ENCODE measurements at regions not wholly inside any gene's neighbourhood (a gene's known extent, or its start where the extent isn't known, plus 50 kb on each side); places are given as distances from the start of the nearest gene placed in this dataset.
A peak's percentile ranks its signal among the peaks of the same experiment; 100 is the strongest.

DNA sequence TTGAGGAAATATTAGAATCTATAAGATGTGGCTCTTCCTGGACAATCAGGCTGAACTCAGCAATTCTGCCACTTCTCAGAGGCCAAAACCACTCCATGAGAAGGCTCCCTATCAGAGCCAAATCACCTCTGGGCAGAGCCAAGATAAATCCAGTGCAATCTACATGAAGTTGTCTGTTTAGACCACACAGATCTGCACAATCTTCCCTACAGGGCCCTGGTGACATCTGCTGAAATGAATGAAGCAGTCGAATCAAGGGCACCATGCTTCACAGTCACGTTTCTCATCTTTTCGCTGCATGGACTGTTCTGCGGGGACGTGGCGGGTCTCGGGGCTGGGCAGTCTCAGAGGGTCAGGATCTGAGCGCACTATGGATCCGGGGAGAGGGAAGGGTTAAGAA, 60.1 kb upstream of the CD93 start:
- DNase-seq (ENCODE audit: low read depth in 1 of 2, low spot score in 1 of 2), result no peak
- no peak overlapping the region for H3K4me2 ChIP-seq
- no peak overlapping the region for H3K27ac ChIP-seq

DNA sequence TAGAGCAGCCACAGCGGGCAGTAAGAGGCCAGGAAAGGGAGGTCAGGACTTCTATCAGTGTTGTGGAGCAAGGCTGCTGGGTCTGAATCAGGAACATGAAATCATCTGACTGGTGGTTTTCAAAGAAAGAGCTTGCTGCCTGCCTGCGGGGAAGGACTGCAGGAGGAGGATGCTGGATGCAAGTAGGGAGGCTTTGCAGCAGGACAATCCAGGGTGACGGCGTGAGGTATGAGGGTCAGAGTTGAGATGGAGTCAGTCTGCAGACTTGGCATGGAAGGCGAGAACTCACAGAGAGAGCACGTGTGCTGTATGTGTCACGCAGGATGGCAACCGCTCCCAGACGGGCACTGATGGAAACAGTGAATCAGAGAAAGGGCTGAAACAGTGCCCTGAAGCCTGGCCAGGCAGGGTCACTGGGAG, 59.2 kb upstream of the CD93 start:
- CTCF ChIA-PET, result interaction anchor here (1.1 to 2.4 kb wide), 3 partner anchors 34 to 195 kb away, joined by 3 to 7 read pairs (median 4); no protein-coding TSS in a partner anchor
- Histone ChIP-seq H3K4me3 (no peak overlapping the region), H3K9me3 (no peaks in the 10 kb centered on the region), H3K27ac (0 out of 6 replicates have a peak overlapping the region, but pooled peaks of 1 of the 2 experiments have one; percentile 5), H3K4me2 (no peak overlapping the region), H3K4me1 (peaks cover 29% of the 10 kb centered on the region)
- no peak for DNase-seq (ENCODE audit: low read depth in 1 of 2, low spot score in 1 of 2)
- no peak for TF ChIP-seq POLR2A (IDR thresholded peaks at IDR 0.05; ENCODE audit: low read length)
- TF ChIP-seq, protein P1, sequence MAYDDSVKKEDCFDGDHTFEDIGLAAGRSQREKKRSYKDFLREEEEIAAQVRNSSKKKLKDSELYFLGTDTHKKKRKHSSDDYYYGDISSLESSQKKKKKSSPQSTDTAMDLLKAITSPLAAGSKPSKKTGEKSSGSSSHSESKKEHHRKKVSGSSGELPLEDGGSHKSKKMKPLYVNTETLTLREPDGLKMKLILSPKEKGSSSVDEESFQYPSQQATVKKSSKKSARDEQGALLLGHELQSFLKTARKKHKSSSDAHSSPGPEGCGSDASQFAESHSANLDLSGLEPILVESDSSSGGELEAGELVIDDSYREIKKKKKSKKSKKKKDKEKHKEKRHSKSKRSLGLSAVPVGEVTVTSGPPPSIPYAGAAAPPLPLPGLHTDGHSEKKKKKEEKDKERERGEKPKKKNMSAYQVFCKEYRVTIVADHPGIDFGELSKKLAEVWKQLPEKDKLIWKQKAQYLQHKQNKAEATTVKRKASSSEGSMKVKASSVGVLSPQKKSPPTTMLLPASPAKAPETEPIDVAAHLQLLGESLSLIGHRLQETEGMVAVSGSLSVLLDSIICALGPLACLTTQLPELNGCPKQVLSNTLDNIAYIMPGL (CRISPR knock-in tag; IDR thresholded peaks at IDR 0.05; ENCODE audit: borderline replicate concordance), result no peak
- TF ChIP-seq, protein P2, sequence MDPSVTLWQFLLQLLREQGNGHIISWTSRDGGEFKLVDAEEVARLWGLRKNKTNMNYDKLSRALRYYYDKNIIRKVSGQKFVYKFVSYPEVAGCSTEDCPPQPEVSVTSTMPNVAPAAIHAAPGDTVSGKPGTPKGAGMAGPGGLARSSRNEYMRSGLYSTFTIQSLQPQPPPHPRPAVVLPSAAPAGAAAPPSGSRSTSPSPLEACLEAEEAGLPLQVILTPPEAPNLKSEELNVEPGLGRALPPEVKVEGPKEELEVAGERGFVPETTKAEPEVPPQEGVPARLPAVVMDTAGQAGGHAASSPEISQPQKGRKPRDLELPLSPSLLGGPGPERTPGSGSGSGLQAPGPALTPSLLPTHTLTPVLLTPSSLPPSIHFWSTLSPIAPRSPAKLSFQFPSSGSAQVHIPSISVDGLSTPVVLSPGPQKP (IDR thresholded peaks at IDR 0.05; ENCODE audit: low read depth, low read length), result no peak
- TF ChIP-seq HOXB13 (CRISPR knock-in tag; IDR thresholded peaks at IDR 0.05; ENCODE audit: low read depth), result no peak
- no peak for TF ChIP-seq CHD4 (IDR thresholded peaks at IDR 0.05; ENCODE audit: borderline replicate concordance)
- no peak for TF ChIP-seq FOSL2 (IDR thresholded peaks at IDR 0.05)
- no peak for TF ChIP-seq FOSL2 (CRISPR knock-in tag; IDR thresholded peaks at IDR 0.05)
- no peak for TF ChIP-seq CBX2 (IDR thresholded peaks at IDR 0.05; ENCODE audit: borderline replicate concordance, low read depth)
- no peak for FAIRE-seq
- POLR2A ChIA-PET, result no interaction called here
- ATAC-seq, result no peak
- WGBS (ENCODE audit: missing lambda C conversion rate), result 92% methylated on average over 9 of the region's 9 CpGs

More for the DNA sequence above, 60.1 kb upstream of the CD93 start:
- Histone ChIP-seq H3K9me3 (no peaks in the 10 kb centered on the region), H3K4me1 (peaks cover 29% of the 10 kb centered on the region), H3K4me3 (no peak overlapping the region)
- ChIA-PET CTCF (interaction anchor here (2.4 kb wide), 1 partner anchor 96 kb away, joined by 7 read pairs; no protein-coding TSS in a partner anchor), POLR2A (no interaction called here)
- no peak for FAIRE-seq
- no peak for ATAC-seq
- TF ChIP-seq RFX5 (IDR thresholded peaks at IDR 0.05) (no peak), PHF8 (IDR thresholded peaks at IDR 0.05; ENCODE audit: borderline replicate concordance, low read depth) (no peak), JUNB (IDR thresholded peaks at IDR 0.05) (no peak), HOXB5 (CRISPR knock-in tag; IDR thresholded peaks at IDR 0.05) (no peak), MAZ (IDR thresholded peaks at IDR 0.05; ENCODE audit: borderline replicate concordance, low read depth, low read length) (no peak), TFCP2L1 (CRISPR knock-in tag; IDR thresholded peaks at IDR 0.05) (no peak), EHMT2 (IDR thresholded peaks at IDR 0.05; ENCODE audit: low read depth) (no peak), FOSL2 (IDR thresholded peaks at IDR 0.05) (no peak), FOSL2 (CRISPR knock-in tag; IDR thresholded peaks at IDR 0.05) (no peak), NR3C1 (IDR thresholded peaks at IDR 0.05) (no peak), RCOR1 (IDR thresholded peaks at IDR 0.05; ENCODE audit: low read depth, low read length) (no peak), POLR2AphosphoS2 (conservative IDR thresholded peaks at IDR 0.05; ENCODE audit: low read length) (no peak)
- TF ChIP-seq, protein P3, sequence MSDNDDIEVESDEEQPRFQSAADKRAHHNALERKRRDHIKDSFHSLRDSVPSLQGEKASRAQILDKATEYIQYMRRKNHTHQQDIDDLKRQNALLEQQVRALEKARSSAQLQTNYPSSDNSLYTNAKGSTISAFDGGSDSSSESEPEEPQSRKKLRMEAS (IDR thresholded peaks at IDR 0.05), result no peak
- WGBS (ENCODE audit: missing lambda C conversion rate), result 94% methylated on average over 9 of the region's 9 CpGs

DNA sequence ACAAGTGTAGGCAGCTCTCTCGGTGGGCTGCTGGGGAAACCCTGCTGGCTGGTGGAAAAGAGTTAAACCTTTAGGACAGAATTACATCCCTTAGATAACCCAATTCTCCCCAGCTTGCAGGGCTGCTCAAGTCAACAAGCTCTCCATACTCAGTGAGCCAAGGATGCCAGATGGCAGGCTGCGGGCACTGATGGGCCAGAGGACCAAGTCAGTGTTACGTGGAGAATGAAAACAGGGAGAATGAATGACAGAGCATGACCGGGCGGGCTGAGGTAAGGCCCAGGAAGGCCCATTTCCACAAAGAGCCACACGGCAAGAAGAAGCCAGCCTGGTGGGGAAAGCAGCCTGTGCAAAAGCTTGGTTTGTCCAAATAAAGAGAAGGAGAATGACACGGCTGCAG, 58.7 kb upstream of the CD93 start:
- DNase-seq (ENCODE audit: low read depth in 1 of 2, low spot score in 1 of 2) (no peak), FAIRE-seq (no peak), ATAC-seq (no peak)
- H3K9me3 ChIP-seq, result no peaks in the 10 kb centered on the region
- H3K27ac ChIP-seq, result 0 out of 6 replicates have a peak overlapping the region, but pooled peaks of 1 of the 2 experiments have one; percentile 5
- no peak overlapping the region for H3K4me3 ChIP-seq
- H3K4me1 ChIP-seq, result peaks cover 29% of the 10 kb centered on the region
- ChIA-PET CTCF (interaction anchor here (1.0 to 2.4 kb wide), 5 partner anchors 19 to 196 kb away, joined by 3 to 7 read pairs (median 3); no protein-coding TSS in a partner anchor), POLR2A (no interaction called here)
- no peak for TF ChIP-seq KDM5A (IDR thresholded peaks at IDR 0.05)
- TF ChIP-seq EP300 (IDR thresholded peaks at IDR 0.05), result no peak
- TF ChIP-seq NR3C1 (IDR thresholded peaks at IDR 0.05), result no peak
- no peak for TF ChIP-seq POLR2AphosphoS2 (conservative IDR thresholded peaks at IDR 0.05; ENCODE audit: low read length)
- no peak for TF ChIP-seq HEYL (CRISPR knock-in tag; IDR thresholded peaks at IDR 0.05)
- TF ChIP-seq ZNF302 (CRISPR knock-in tag; IDR thresholded peaks at IDR 0.05), result no peak
- TF ChIP-seq KDM1A (IDR thresholded peaks at IDR 0.05; ENCODE audit: low read depth), result no peak
- no peak for TF ChIP-seq TP53 (CRISPR knock-in tag; IDR thresholded peaks at IDR 0.05)
- TF ChIP-seq ESRRA (IDR thresholded peaks at IDR 0.05; ENCODE audit: borderline replicate concordance, low read length), result no peak
- TF ChIP-seq RFX5 (IDR thresholded peaks at IDR 0.05), result no peak
- TF ChIP-seq, protein P2 (IDR thresholded peaks at IDR 0.05; ENCODE audit: low read depth, low read length), result no peak
- no peak for TF ChIP-seq CHD4 (IDR thresholded peaks at IDR 0.05; ENCODE audit: borderline replicate concordance)
- no peak for TF ChIP-seq ZC3H11A (IDR thresholded peaks at IDR 0.05)
- TF ChIP-seq RARB (CRISPR knock-in tag; IDR thresholded peaks at IDR 0.05), result no peak
- TF ChIP-seq CBX8 (IDR thresholded peaks at IDR 0.05), result no peak
- H3K4me2 ChIP-seq, result no peak overlapping the region
- 75% methylated on average over 7 of the region's 7 CpGs for WGBS (ENCODE audit: missing lambda C conversion rate)
